Stimulated activated CD4-positive, alpha-beta T cell treated with anti-CD3 and anti-CD28 coated beads, TNF-alpha, amount 100 ng/mL, for 1 hour (primary cell): ENCODE measurements at regions not wholly inside any gene's neighbourhood (a gene's known extent, or its start where the extent isn't known, plus 50 kb on each side); places are given as distances from the start of the nearest gene placed in this dataset.

Experiments
- DNase-seq, 3 donors: peaks; one replicate each; pipeline ENCODE4 v3.0.0-alpha.2; 2020; ENCODE audit warnings: low read depth in 3 of 3, low spot score in 1 of 3

- peak in 2 of 3 donors; percentile 16 to 53 for DNase-seq
Measured at GRCh38 chr9:36728651-36729520, 156.2 kb downstream of the MELK start.

DNA sequence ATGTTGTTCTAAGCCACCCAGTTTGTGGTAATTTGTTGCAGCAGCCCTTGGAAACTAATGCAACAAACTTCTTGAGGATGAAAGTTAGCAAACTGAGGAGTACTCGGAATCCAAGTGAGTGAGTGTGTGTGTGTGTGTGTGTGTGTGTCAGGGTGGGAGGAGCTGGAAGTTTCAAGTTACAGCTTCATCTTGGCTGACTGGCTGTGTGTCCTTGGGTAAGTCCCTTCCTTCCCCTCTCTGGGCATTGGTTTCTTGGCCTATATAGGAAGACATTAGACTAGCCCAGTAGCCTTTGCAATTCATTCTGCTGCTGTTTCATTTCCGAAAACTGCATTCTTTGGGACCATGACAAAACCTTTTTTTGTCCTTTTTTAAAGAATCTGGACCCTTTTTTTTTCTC is 157.2 kb downstream of the MELK start:
- DNase-seq, result no peak

GRCh38 chr9:36730414-36730813 is 157.7 kb downstream of the MELK start:
- DNase-seq, result no peak

DNA sequence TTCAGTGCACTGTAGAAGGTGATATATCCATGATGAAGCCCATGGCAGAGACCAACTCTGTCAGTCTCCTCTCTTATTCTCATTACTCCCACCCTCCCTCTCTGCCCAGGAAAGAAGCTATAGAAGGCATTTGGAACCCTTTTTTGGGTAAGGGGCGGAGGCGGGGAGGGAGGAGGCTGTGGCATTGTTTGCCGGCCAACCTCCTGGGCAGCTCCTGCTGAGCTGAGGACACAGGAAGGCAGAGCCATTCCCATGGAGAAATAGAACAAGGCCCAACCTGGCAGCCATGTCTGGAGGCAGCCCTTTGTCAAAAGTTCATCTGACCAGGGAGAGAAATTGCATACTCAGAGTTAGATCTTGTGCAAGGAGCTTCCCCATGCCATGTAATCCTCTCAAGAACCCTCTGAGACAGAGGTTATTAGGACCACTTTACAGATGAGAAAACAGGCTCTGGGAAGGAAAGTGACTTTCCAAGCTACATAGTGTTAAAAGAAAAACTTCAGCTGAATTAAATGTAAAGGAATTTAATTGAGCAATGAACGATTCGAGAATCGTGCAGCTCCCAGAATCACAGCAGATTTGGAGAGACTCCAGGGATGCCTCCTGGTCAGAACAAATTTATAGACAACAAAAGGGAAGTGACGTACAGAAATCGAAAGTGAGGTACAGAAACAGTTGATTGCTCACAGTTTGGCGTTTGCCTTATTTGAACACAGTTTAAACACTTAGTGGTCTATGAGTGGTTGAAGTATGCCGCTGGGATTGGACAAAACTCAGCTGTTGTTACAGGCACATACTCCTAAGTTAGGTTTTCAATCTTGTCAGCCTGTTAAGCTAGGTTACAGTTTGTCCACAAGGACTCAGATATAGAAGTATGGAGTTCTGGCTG is 158.6 kb downstream of the MELK start:
- DNase-seq, result no peak

- DNase-seq, result no peak
Measured at GRCh38 chr9:36734737-36735136, 162.0 kb downstream of the MELK start.

- no peak for DNase-seq
Measured at GRCh38 chr9:36736648-36737047, 164.0 kb downstream of the MELK start.

DNA sequence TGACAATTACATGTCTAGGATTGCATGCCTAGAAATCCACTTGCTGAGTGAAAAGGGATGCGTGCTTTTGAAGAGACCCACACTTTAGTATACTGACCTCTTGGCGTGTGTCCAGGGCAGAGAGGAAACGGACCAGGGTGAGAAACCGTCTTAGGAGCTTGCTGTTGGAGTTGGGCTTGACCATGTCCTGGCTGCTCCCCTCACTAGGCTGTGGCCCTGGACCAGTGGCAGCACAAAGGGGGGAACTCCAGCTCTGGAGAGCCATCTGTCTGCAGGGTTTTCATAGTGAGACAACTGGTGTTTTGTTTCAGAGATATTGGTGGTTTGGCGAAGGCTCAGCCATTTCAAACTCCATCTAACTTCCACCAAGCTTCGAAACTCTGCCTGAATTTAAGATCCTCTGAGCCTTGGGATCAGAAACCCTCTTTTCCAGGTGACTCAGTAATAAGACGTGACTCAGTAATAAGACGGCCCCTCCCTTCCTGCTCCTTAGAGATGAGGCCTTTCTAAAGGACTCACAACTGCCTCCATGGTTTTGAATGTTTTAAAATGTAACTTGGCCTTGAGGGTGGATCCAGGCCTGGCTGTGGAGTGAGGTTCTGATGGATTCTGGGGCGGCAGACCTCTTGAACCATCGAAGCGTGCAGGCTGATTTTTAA is 165.8 kb downstream of the MELK start:
- DNase-seq, result no peak

- no peak for DNase-seq
Measured at GRCh38 chr9:36739373-36740116, 166.8 kb downstream of the MELK start.

DNA sequence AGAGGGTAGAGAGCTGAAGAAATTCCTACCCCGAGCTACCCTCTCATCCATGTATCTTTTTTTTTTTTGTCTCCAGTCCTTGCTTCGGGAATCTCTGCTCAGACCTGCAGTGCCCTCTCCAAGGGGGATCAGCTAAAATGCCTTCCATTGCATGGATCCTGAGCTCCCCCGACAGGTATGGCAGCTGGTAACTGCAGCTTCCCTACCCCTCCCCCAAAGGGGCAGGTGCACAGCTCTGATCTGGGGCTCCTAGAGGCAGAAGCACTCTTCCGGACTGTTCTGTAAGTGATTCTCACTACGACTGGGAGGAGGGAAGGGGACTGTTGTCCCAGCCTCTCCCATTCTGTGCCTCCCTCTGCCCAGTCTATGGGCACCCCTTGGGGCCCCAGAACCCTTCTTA is 169.6 kb downstream of the MELK start:
- no peak for DNase-seq

- no peak for DNase-seq
Measured at GRCh38 chr9:36744678-36745077, 172.0 kb downstream of the MELK start.

GRCh38 chr9:36745977-36746376 is 173.3 kb downstream of the MELK start:
- DNase-seq, result no peak

DNA sequence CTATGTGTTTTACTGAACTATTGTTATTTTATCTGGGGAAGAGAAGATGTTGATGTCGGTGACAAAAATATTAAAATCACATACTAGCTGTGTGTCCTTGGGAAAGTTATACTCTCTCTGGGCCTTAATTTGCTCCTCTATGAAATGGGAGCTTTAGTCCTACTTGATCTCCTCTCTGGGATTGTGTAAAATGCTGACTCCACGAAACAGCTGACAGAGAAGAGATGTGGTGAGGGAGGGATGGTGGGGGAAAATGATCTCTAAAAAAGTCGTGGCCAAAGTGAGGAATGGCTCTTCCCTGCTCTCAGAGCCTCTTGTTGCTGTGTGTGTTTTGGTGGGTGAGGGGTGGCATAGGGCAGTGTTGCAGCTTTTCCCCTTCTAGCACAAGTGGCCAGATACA is 173.7 kb downstream of the MELK start:
- DNase-seq, result no peak

DNA sequence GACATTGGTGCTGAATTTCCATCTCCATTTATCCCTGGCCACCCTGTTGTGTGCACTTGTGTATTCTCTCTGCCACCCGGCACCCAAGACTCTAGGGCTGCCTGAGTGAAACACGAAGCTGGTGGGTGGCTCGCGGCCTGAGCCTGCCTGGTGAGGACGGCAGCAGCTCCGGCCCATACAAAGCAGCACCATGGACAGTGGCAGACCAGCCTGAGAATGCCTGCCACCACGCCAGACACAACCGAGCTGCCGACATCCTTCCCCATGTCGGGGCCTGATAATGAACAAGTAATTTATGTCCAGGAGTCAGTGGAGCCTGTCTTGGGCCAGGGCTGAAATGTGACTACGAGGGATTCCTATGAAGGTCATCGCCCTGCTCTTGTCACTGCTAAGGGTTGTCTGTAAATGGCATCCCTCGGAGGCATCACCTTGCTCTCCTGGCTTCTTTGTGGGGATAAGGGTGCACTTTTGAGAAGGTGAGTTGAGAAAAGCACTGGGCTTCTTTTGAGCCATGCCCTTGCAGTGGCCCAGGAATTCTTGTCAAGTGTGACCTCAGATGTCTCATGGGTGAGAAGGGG is 175.7 kb downstream of the MELK start:
- no peak for DNase-seq

DNA sequence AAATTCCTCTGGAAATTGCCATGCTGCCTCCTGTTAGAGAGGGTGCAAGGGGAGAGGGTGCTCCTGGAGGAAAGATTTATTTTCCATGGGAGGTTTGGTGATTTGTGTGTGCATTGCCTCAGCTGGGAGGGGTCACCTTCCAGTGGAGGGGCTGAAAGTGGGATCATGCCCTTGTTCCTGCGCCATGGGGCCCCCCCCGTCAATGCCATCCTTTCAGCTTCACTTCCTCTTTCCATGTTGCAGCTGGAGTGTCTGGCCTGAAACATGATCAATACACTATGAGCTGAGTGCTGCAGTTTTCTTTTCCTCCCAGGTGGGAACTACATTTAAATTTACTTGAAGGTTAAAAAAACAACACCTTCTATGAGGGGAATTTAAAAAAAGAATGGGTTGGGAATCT is 176.8 kb downstream of the MELK start:
- no peak for DNase-seq

GRCh38 chr9:36750630-36751029 is 177.9 kb downstream of the MELK start:
- DNase-seq, result no peak

DNA sequence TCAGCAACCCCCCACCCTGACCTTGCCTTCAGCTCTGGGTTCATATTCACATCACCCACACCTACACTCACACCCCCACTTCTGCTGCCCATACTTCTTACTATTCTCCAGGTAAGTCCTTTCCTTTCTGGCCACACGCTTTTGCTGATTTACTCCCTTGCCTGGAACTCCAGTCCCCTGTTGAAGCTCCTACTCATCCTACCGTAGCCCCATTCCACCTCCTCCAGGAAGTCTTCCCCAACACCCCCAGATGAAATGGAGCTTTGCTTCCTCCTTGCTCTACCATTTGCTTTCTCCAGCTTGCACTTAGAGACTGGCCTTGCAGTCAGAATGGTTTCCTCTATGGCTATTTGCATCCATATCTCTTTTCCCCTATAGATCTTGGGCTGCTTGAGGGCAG is 182.3 kb downstream of the MELK start:
- DNase-seq, result no peak

- DNase-seq, result no peak
Measured at GRCh38 chr9:36759141-36759540, 186.4 kb downstream of the MELK start.

- no peak for DNase-seq
Measured at GRCh38 chr9:36759976-36760375, 187.3 kb downstream of the MELK start.

DNA sequence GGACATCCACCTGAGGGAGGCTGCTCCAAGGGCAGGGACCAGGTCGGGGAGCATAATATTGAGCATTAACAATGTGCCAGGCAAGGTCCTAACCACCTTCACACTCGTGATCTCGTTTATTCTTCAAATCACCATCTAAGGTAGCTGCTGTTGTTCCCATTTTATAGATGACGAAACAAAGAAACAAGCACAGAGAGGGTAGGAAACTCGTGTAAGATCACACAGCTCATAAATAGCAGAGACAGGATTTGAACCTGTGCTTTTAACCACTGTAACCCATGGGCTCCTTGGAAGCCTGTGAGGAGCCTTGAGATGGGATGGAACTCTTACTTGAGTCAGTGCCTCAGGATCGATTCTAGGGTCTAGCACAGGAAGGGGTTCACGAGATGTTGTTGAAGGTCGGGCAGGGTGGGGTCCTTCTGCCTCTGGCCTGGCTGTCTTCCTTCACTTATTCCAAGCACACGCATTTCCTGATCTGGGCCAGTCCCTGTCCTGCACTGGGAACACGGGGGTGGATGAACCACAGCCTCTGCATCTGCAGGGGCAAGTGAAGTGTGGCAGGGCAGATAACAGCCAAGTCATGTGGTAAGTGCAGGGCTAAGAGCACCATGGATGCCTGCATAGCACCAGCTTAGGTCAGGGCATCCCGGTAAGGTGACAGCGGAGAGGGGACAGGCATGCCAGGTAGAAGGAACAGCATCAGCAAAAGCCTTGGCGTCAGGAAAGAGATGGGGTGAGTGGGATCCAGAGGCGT is 188.1 kb downstream of the MELK start:
- no peak for DNase-seq

- DNase-seq, result no peak
Measured at GRCh38 chr9:36762958-36763357, 190.3 kb downstream of the MELK start.
